Right renal cortex interstitium (tissue), 3 donors: ENCODE measurements at regions not wholly inside any gene's neighbourhood (a gene's known extent, or its start where the extent isn't known, plus 50 kb on each side); places are given as distances from the start of the nearest gene placed in this dataset.
"Not testable (repeated sequence)": the region's sequence is repeated elsewhere in the genome, so short reads cannot be mapped to it uniquely, and the experiment has no call there.

Experiments
- DNase-seq, 3 donors: peaks; one replicate each; pipeline ENCODE4 v3.0.0-alpha.2; 2013; ENCODE audit warnings: low read depth in 3 of 3, low spot score in 2 of 3

DNA sequence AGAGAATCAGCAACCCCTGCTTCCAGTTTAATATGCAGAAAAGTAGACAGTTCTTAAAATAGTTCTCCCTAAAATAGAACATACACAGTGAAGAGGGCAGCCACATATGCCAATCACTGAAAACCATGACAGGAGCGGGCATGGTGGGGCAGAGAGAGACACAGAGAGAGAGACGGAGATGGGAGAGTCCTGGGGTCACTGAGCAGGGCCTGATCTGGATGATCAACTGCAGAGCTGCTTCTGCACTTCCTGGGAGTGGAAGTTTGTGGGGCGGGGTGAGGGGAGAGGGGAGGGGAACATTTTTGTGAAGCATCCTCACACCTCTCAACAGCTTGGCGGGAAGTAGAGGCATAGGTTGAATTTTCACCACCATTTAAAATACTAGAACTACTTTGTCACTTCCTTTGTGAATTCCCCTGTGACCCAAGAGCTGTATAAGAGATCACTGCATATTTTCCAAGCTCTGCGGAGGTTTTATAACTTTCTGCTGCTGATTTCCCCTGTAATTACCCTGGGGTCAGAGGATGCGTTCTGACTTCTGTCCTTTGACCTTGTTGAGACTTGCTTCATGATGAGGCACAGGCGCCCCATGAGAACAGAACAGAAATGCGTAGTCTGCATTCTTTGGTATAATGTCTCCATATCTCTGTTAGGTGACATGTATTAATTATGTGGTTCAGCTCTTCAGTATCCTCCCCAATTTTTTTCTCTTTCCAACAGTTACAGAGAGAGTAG lies 419.4 kb downstream of the BRD1 start:
- no peak for DNase-seq

DNA sequence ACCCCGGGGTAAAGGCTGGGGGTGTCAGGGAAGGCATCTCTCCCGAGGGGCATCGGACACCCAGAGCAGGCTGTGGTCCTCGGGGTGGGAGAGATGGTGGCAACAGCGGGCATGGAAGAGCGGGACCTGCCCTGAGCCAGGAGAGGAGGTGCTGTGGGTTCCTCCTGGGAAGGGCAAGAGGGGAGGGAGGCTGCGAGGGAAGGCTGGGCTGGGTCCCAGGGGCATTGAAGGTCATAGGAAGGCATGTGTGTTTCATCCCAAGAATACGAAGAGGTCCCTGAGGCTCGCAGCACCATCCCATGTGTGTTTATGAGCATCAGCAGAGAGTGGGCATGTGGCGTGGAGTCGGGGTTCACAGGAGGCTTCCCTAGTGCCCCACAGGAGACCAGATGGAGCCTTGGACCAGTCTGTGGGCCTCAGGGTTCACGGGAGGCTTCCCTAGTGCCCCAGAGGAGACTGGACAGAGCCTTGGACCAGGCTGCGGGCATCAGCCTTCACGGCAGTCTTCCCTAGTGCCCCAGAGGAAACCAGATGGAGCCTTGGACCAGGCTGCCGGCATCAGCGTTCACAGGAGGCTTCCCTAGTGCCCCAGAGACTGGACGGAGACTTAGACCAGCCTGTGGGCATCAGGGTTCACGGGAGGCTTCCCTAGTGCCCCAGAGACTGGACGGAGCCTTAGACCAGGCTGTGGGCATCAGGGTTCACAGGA lies 420.6 kb downstream of the BRD1 start:
- no peak for DNase-seq

DNA sequence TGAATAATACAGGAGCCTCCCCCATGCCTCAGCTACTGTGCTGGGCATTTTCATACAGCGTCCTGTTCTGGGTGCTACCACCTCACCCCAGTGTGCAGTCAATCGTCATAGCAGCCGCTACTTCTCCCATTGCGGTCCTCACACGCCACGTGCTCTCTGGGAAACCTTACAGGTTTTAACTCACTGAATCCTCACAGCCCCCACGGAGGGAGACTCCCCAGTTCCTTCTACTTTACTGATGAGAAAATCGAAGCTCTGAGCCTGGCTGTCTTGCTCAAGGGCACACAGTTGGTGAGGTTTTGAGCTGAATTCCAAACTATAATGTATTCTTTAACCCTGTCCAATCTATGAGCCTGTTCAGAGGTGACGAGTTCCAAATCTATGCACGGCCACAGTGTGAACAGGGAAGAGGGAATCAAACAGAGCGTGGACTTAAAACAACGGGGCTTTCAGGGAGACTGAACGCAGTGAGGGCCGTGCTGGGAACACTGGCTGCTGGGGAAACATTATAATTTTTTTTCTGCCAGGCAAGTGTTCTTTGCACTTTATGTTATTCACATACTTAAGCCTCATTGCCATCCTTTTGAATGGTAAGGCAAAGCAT lies 421.5 kb downstream of the BRD1 start:
- no peak for DNase-seq

DNA sequence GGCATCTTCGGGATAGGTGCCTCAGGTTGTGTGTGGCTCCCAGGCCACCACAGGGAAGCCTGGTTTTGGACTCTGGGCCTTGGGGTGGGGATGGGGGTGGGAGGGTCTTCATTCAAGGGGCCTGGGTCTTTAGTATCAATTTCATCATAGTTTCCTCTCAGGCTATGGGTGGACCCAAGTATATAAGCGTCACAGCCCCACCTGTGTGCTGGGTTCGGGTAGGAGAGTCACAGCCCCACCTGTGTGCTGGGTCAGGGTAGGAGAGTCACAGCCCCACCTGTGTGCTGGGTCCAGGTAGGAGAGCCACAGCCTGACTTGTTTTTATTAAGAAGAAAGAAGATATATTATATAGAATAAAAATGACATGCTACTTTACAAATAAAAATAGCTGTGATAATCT lies 422.1 kb downstream of the BRD1 start:
- no peak for DNase-seq

- DNase-seq = no peak
Measured at GRCh38 chr22:49404576-49405241, 423.0 kb downstream of the BRD1 start.

GRCh38 chr22:49404020-49404419 lies 423.7 kb downstream of the BRD1 start:
- DNase-seq = no peak

DNA sequence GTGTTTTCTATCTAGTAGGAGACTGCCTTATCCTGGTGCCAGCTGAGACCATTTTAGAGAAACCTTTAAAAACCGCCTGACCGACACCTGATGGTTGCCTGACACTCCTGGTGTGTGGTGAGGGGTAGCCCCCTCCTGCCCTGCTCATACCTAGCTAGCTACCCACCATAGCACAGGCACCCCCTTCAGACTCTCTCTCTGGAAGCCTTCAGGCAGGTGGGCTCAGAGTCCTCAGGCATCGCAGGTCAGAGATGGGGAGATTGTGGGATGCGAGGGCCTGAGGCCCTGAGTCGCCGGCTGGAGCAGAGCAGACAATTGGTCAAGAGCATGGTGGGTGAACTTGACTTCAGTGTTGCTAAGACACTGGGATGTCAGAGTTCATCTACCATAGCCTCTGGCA lies 424.6 kb downstream of the BRD1 start:
- no peak for DNase-seq

- DNase-seq = no peak
Measured at GRCh38 chr22:49402169-49402568, 425.5 kb downstream of the BRD1 start.

- no peak for DNase-seq
Measured at GRCh38 chr22:49400941-49401598, 426.6 kb downstream of the BRD1 start.

- no peak for DNase-seq
Measured at GRCh38 chr22:49400136-49400940, 427.3 kb downstream of the BRD1 start.

DNA sequence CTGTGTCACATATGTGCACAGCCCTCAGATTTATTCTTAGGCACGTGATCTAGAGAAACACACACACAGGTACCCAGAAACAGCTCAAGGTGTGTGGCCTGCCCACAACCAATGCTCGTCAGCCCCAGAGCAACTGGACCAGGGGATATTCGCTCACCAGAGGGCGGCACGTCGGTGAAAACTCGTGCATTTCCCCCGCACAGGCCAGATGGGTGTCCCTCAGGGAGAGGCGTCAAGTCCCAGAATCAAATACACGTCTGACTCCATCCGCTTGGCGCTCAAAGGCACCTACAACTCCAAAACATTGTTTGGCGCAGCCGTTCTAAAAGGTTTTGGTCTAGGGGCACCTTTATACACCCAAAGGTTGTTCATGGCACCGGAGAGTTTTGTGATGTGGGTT lies 429.0 kb downstream of the BRD1 start:
- DNase-seq = no peak

- no peak for DNase-seq
Measured at GRCh38 chr22:49398115-49398514, 429.6 kb downstream of the BRD1 start.

- DNase-seq = no peak
Measured at GRCh38 chr22:49396817-49397216, 430.9 kb downstream of the BRD1 start.

- DNase-seq = no peak
Measured at GRCh38 chr22:49395617-49396016, 432.1 kb downstream of the BRD1 start.

GRCh38 chr22:49395062-49395461 lies 432.6 kb downstream of the BRD1 start:
- DNase-seq = not testable (repeated sequence)

- DNase-seq = no peak
Measured at GRCh38 chr22:49394116-49394785, 433.4 kb downstream of the BRD1 start.

DNA sequence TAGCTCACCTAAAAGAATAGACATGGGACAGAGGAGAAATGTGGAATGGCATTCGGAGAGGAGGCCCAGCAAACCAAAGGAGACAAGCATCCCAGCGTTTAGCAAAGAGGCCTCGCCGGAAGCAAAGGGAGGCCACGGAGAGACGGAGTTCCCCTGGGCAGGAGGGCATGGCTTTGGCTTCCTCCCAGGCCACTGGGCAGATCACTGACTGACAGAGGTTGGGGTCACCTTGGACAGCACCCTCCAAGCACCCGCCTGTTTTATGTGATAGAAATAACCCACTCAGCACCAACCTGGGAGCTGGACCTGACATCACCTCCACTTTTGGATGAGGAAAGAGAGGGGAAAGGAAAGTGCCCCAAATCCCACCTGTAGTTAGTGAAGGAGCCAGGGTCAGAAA lies 434.1 kb downstream of the BRD1 start:
- no peak for DNase-seq

DNA sequence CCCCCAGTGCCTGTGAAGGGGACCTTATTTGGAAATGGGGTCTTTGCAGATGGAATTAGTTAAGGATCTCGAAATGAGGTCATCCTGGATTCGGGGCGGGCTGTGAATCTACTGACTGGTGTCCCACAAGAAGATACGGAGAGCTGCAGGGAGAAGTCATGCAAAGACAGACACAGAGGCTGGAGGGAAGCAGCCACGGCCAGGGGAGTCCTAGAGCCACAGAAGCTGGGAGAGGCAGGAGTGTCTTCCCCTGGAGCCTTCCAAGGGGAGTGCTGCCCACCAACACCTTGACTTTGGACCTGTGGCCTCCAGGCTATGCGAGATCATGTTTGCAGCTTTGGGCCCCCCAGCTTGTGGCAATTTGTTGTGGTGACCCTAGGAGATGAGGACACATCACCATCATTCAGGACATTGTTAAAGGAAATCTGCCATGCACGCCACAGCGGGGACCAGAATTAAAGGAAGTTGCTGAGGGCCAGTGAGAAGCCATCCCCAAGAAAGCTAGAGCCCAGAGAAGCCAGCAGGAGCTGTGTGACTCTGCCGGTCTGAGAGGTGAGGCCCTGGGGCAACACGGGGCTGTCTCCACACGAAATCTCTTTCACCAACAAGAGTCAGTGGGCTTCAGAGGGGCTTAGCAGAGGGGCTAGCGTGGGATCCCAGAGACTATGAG lies 434.7 kb downstream of the BRD1 start:
- DNase-seq = no peak

GRCh38 chr22:49392247-49392646 lies 435.4 kb downstream of the BRD1 start:
- no peak for DNase-seq
